GM06990 (cell line): ENCODE measurements at regions not wholly inside any gene's neighbourhood (a gene's known extent, or its start where the extent isn't known, plus 50 kb on each side); places are given as distances from the start of the nearest gene placed in this dataset.

Experiments used
- DNase-seq: peaks from one replicate; pipeline ENCODE4 v3.0.0-alpha.2; 2011; ENCODE audit not compliant: insufficient read length; ENCODE audit errors: extremely low read depth
- H3K27me3 ChIP-seq: replicated peaks from 2 replicates; pipeline ENCODE4 v1.6.0; 2011; ENCODE audit warnings: low read length; ENCODE audit not compliant: control insufficient read depth, insufficient read depth
- H3K36me3 ChIP-seq: 2 replicates; pipeline ENCODE4 v1.5.1; 2011; ENCODE audit warnings: low read length; ENCODE audit not compliant: control insufficient read depth, insufficient read depth
- H3K4me3 ChIP-seq: replicated peaks from 2 replicates; pipeline ENCODE4 v1.5.1; 2011; ENCODE audit warnings: low read depth, mild to moderate bottlenecking, control low read depth, low read length
- TF ChIP-seq, protein P1 (sequence below): IDR thresholded peaks from 2 replicates; pipeline ENCODE4 v1.5.1; 2011; ENCODE audit warnings: low read length, control low read depth, mild to moderate bottlenecking, inconsistent platforms; ENCODE audit not compliant: insufficient read depth, poor library complexity, severe bottlenecking

DNA sequence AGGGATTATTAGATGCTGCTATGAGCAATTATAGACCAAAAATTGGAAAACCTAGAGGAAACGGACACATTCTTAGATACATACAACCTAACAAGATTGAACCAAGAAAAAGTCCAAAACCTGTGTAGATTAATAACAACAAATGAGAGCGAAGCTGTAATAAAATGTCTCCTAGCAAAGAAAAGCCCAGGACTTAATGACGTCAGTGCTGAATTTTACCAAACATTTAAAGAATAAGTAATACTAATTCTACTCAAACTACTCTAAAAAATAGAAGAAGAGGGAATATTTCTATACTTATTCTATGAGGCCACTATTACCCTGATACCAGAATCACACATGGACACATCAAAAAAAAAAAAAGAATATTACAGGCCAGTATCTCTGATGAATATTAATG is 309.5 kb upstream of the ANO5 start:
- no peak for DNase-seq
- Histone ChIP-seq H3K36me3 (no peaks in the 10 kb centered on the region), H3K27me3 (no peaks in the 10 kb centered on the region), H3K4me3 (no peak overlapping the region)
- TF ChIP-seq, protein P1, sequence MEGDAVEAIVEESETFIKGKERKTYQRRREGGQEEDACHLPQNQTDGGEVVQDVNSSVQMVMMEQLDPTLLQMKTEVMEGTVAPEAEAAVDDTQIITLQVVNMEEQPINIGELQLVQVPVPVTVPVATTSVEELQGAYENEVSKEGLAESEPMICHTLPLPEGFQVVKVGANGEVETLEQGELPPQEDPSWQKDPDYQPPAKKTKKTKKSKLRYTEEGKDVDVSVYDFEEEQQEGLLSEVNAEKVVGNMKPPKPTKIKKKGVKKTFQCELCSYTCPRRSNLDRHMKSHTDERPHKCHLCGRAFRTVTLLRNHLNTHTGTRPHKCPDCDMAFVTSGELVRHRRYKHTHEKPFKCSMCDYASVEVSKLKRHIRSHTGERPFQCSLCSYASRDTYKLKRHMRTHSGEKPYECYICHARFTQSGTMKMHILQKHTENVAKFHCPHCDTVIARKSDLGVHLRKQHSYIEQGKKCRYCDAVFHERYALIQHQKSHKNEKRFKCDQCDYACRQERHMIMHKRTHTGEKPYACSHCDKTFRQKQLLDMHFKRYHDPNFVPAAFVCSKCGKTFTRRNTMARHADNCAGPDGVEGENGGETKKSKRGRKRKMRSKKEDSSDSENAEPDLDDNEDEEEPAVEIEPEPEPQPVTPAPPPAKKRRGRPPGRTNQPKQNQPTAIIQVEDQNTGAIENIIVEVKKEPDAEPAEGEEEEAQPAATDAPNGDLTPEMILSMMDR, result no peak

DNA sequence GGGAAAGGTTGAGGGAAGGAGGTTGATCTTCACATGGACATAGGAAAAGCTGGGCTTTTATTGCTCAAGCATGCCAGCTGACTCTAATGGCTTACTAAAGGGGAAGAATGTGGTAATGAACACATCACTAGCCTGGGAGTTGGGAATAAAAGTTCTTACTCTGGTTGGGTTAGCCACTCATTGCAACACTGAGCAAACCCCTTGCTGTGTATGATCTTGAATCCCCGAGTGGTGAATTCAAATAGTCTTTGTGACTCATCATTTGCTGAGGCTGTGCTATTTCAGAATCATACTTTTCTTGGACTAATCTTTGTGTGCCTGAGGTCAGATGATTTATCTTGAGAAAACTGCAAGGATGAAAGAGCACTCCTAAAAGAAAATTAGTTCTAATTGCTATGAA is 304.1 kb upstream of the ANO5 start:
- no peak for DNase-seq
- Histone ChIP-seq H3K4me3 (no peak overlapping the region), H3K27me3 (no peaks in the 10 kb centered on the region), H3K36me3 (no peaks in the 10 kb centered on the region)
- TF ChIP-seq, protein P1, result no peak

DNA sequence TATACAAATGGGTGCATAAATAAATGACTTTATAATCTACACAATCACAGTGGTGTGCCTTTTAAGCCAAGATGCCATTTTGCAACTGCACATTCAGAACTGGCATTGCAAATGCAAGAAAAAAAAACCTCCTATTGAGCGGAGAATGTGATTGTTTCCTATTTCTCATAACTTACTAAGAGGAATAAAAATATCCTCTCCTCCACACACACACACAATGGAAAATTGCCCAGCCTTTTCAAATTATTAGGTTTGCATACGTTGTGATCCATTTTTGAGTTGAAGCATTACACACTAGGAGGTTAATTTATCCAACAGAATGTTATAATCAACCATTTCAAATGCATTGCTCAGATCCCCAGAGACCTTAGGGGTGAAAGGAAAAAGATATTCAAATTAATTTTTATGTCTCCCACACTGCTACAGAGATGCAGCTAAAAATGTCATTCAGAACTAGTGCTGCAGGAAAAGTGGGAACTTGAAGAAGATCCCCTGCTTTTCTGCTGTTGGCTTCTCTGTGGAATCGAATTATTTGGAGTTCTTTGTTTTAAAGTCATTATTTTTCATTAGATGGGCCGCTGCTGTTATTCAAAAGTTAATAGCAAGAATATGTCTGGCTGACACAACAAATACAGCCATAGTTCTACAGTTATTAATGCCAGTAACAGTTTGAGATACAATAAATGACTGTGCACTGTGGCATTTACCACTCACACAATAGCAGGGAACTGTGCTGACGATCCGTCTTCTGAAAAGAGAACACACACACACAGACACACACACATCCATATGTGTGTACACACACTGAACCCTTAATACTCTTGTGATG is 299.9 kb upstream of the ANO5 start:
- Histone ChIP-seq H3K4me3 (no peak overlapping the region), H3K27me3 (no peaks in the 10 kb centered on the region), H3K36me3 (no peaks in the 10 kb centered on the region)
- TF ChIP-seq, protein P1, result no peak
- DNase-seq, result no peak

DNA sequence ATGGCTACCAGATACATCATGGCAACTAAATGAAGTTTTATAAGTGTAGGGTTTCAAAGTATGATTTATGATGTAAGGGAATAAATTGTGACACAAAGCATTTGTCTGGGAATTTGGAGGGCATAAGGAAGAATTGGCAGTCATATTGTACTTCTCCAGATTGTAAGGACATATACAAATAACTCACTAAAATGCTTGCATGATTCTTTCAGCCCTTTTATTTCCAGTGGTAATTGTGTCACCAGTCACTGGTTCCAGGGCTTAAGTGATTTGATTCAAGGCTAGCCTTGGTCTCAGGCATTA is 299.4 kb upstream of the ANO5 start:
- TF ChIP-seq, protein P1, result no peak
- Histone ChIP-seq H3K36me3 (no peaks in the 10 kb centered on the region), H3K4me3 (no peak overlapping the region), H3K27me3 (no peaks in the 10 kb centered on the region)
- DNase-seq, result no peak

DNA sequence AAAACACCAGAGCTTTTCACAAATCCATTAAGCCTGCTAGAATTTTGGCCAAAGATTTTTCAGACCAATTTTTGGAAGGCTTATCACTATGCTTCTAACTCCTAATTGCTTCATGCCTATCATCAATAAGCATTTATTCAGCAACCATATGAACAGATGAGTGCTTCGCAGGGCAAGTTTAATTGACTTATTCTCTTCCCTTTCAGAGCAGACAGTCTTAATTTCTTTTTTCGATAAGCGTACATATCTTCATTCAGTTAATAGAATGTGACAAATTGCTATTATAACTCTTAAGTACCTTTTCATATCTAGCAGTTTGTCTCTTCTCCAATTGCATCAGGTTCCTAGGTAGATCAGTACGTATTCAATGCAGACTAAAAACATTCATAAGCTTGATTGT is 298.4 kb upstream of the ANO5 start:
- Histone ChIP-seq H3K36me3 (no peaks in the 10 kb centered on the region), H3K4me3 (no peak overlapping the region), H3K27me3 (no peaks in the 10 kb centered on the region)
- DNase-seq, result no peak
- TF ChIP-seq, protein P1, result no peak

DNA sequence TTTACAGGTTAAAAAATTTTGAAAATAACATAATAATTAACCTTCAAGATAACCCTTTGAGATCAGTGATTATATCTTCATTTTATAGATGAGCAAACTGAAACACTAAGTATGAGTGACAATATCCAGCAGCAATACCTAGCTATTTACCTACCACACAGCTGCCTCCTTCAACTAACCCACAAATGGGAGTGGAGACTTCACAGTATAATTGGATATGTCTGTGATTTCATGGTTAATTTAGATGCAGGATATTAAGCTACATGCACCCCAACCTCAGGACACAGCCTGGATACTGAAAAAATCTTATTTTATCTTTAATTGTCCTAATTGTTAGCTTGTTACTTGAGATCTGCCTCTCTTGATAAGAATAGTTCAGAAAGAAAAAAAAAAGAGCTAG is 297.2 kb upstream of the ANO5 start:
- TF ChIP-seq, protein P1, result no peak
- Histone ChIP-seq H3K27me3 (no peaks in the 10 kb centered on the region), H3K36me3 (no peaks in the 10 kb centered on the region), H3K4me3 (no peak overlapping the region)
- DNase-seq, result no peak
